GM21360 (cell line): ENCODE measurements at regions not wholly inside any gene's neighbourhood (a gene's known extent, or its start where the extent isn't known, plus 50 kb on each side); places are given as distances from the start of the nearest gene placed in this dataset.
"Not testable (repeated sequence)": the region's sequence is repeated elsewhere in the genome, so short reads cannot be mapped to it uniquely, and the experiment has no call there.

Source experiments
- ATAC-seq: cut with Tn5 transposase; IDR thresholded peaks from one replicate; pipeline ENCODE4 v1.9.1; 2021; ENCODE audit warnings: mild to moderate bottlenecking, moderate library complexity; ENCODE audit not compliant: unreplicated experiment

GRCh38 chr15:55126111-55126510 lies 70.6 kb downstream of the RSL24D1 start:
- ATAC-seq: no peak

GRCh38 chr15:55124616-55125015 lies 72.1 kb downstream of the RSL24D1 start:
- no peak for ATAC-seq

DNA sequence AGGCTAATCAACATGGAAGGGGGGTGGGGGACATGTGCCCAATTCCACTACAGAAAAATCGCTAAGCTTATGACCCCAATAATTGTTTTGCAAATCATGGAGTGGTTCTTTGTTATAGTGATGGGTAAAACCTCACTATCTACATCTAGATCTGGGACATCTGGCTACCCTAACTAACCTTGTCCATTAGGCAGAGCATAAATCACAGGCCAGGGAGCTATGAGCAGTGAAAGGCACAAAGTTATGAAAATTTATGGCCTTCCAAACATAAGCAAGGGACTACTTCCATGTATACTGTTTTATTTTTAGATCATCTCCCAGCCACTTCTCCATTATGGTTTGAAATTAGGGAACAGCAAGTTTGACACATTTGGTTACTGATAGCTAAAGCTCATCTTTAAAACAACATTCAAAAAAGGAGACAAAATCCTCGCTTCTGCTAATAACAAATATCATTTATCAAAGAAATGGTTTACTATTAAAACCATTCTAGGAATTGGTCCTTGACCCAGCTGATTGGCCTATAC lies 78.3 kb downstream of the RSL24D1 start:
- no peak for ATAC-seq

GRCh38 chr15:55116636-55117035 lies 80.1 kb downstream of the RSL24D1 start:
- no peak for ATAC-seq

GRCh38 chr15:55113736-55114135 lies 83.0 kb downstream of the RSL24D1 start:
- ATAC-seq: no peak

GRCh38 chr15:55112706-55113105 lies 84.0 kb downstream of the RSL24D1 start:
- ATAC-seq: no peak

GRCh38 chr15:55110446-55110845 lies 86.3 kb downstream of the RSL24D1 start:
- ATAC-seq: no peak

GRCh38 chr15:55108858-55109518 lies 87.8 kb downstream of the RSL24D1 start:
- ATAC-seq: peak; percentile 62

DNA sequence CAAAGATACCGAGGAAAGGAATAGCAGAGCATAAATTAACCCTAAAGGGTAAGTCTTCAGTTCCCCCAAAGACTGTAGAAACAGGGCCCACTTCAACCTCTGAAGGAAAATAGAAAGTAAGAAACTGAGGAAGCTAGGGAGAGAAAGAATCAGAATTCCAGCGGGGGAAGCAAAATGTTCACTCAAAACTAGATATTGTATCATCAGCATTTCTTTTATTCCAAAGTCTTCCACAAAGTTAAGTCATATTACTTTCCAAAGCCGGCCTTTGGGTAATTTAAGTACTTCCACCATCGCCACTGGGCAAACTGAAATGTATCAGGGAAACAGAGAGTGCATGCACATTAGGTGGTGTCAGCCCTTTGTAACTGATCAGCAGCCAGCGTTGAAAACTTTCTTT lies 88.3 kb downstream of the RSL24D1 start:
- no peak for ATAC-seq

- ATAC-seq: no peak
Measured at GRCh38 chr15:55106155-55106554, 90.6 kb downstream of the RSL24D1 start.

DNA sequence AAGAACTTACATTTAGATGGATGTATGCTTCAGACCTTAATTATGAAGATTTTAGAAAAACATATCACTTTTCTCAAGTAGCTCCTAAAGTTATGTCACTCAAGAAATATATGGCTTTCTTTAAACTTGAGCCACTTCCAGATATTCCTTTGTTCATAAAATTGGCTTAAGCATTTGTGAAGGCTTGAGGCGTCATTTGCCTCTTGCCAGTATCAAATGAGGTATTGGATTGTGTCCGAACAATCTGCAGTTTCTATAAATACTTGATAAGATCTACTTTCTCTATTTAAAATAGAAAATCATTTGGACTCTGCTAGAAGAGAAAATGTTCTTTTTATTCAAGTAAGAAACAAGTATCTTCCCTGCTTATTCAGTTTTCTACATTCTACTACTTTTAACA lies 102.6 kb downstream of the RSL24D1 start:
- ATAC-seq: no peak

GRCh38 chr15:55088207-55088606 lies 108.5 kb downstream of the RSL24D1 start:
- no peak for ATAC-seq

- ATAC-seq: no peak
Measured at GRCh38 chr15:55084673-55085072, 112.1 kb downstream of the RSL24D1 start.

DNA sequence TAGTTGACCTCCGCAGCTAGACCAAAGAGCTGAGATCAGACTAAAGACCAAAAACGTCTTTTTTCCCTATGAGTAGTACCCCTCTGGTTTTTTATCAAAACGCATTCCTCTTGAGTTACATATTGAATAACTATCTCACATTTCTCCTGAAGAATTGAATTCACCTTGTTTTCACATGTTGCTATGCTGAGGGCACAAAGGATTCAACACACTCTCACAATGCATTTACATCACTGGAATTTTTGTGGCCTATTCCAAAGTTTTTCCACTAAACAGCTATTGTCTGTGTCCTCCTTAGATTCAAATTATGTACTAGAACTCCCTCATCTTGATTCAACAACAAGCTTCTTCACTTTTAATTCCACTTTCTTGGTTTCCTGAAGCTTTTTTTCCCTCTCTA lies 112.5 kb downstream of the RSL24D1 start:
- ATAC-seq: no peak

DNA sequence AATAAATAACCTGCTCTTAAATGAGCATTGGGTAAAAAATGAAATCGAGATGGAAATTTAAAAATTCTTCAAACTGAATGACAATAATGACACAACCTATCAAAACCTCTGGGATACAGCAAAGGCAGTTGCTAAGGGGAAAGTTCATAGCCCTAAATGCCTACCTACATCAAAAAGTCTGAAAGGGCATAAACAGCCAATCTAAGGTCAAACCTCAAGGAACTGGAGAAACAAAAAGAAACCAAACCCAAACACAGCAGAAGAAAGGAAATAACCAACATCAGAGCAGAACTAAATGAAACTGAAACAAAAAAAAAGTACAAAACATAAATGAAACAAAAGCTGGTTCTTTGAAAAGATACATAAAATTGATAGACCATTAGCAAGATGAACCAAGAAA lies 119.7 kb downstream of the RSL24D1 start:
- not testable (repeated sequence) for ATAC-seq

DNA sequence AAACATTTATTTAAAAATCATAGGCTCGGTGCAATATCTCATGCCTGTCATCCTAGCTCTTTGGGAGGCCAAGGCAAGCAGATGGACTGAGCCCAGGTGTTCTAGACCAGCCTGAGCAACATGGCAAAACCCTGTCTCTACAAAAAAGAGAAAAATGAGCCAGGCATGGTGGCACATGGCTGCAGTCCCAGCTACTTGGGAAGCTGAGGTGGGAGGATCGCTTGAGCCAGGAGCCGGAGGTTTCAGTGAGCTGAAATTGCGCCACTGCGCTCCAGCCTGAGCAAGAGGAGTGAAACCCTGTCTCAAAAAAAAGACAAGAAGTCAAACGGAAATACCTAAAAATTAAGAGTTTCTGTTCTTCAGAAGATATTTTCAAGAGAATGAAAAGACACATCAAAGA lies 122.3 kb downstream of the RSL24D1 start:
- ATAC-seq: no peak

DNA sequence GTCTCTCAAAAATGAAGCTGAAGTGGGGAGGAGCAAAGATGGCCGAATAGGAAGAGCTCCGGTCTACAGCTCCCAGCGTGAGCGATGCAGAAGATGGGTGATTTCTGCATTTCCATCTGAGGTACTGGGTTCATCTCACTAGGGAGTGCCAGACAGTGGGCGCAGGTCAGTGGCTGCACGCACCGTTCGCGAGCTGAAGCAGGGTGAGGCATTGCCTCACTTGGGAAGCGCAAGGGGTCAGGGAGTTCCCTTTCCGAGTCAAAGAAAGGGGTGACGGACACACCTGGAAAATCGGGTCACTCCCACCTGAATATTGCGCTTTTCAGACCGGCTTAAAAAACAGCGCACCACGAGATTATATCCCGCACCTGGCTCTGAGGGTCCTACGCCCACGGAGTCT lies 132.8 kb downstream of the RSL24D1 start:
- not testable (repeated sequence) for ATAC-seq

DNA sequence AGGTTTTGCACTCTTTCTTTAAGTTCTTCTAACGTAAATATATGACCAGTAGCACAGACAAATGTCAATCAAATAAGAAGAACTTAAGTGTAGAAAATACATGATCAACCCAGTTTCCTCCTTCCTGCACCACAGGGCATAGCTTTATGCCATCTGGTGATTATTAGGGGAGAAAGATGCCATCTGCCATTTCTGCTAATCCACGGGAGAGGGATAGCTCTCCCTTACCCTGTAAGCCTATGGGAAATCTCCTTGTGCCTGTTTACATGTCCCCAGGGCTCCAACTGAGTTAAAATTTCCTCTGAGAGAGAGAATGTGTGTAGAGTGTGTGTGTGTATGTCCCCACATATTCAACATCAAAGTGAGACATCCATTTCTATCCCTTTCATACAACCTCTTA lies 135.9 kb downstream of the RSL24D1 start:
- ATAC-seq: no peak

DNA sequence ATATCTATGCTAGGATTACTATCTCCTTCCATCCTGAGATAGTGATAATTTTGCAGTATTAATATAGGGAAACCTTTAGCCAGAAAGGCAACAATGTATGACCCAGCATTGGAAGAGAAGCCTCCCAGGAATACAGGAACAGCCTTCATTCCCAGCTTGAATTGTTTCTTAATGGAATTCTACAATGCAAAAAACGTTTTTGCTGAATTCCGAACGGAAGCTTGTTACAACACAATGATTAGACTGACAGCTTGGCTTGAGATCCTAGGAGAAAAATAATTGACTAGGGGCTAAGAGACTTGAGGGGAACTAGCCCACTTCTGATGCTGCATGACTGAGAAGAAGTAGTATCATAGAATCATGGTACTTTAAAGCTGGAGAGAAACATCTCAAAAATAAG lies 140.2 kb downstream of the RSL24D1 start:
- no peak for ATAC-seq

GRCh38 chr15:55044162-55044561 lies 152.6 kb downstream of the RSL24D1 start:
- ATAC-seq: no peak

DNA sequence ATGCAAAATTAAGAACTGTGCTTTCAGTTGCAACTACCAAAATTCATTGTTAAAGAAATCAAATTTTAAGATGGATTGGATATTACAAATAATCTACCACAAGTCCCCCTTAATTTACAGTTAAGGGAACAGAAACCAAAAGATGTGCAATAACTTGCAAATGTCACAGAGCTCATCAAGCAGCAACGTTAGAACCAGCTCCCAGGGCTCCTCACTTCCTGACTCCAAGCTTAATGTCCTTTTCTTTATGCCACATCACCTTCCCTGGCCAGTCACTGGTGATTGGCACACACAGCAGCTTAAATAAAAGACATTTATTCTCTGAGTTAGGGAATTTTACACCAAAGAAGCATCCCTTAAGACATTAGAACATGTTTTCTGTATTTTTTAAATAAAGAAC lies 159.7 kb downstream of the RSL24D1 start:
- no peak for ATAC-seq

DNA sequence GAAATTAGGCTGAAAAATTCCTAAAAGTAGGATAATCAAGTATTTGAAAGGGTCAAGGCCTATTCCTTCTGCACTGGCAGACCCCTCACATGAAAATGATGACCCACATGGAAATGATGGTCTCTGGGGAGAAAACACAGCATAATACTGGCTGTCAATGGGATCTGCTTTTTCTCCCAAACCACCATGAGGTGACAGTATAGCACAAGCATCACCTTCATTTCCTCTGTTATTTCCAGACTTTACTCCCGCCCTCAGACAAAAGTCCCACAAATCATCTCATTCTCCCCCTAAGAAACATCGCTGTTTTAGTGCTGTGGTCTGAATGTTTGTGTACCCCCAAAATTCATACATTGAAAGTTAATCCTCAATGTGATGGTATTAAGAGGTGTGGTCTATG lies 161.0 kb downstream of the RSL24D1 start:
- no peak for ATAC-seq

- no peak for ATAC-seq
Measured at GRCh38 chr15:55033574-55033973, 163.2 kb downstream of the RSL24D1 start.
